ENCODE measurements at regions not wholly inside any gene's neighbourhood (a gene's known extent, or its start where the extent isn't known, plus 50 kb on each side); places are given as distances from the start of the nearest gene placed in this dataset.

DNA sequence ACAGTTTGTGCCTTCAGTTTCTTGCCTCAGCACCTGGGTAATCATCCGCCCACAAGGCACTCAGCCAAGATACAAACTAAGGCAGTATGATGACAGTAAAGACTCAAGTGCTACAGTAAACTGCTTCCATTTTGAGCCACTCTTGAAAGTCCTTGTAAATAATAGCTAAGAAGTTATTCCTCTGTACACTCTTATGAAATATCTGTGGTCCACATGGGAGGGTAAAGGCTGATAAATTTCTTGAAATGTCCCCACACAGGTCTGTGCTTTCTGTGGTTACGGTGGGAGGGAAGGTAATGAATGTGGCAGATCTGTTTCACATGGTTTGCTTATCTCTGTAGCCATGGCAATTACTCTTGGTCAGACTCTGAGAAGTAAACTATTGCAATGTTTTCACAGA, 551.0 kb upstream of the ZWINT start:
- H4K20me1 ChIP-seq (ENCODE audit: control insufficient read depth, extremely low read depth, insufficient read depth, low read length), result no peaks in the 10 kb centered on the region
- no peaks in the 10 kb centered on the region for H3K9me3 ChIP-seq (ENCODE audit: control insufficient read depth, low read depth, low read length)
- H3K27ac ChIP-seq (ENCODE audit: control insufficient read depth, insufficient read depth, low read length), result no peak overlapping the region
- H3K4me1 ChIP-seq (ENCODE audit: control insufficient read depth, extremely low read depth, insufficient read depth, low read length), result no peaks in the 10 kb centered on the region
- FAIRE-seq (no peak), DNase-seq (ENCODE audit: low read depth, low spot score) (no peak)
- H3K9ac ChIP-seq (ENCODE audit: control insufficient read depth, extremely low read depth, insufficient read depth, low read length), result no peak overlapping the region
- TF ChIP-seq EZH2 (IDR thresholded peaks at IDR 0.05; ENCODE audit: low read length) (no peak), CTCF (optimal IDR thresholded peaks at IDR 0.05 in 1 of 3, IDR thresholded peaks at IDR 0.05 in 1 of 3, conservative IDR thresholded peaks at IDR 0.05 in 1 of 3; ENCODE audit: extremely low read depth in 1 of 3, insufficient read depth in 2 of 3, low read length in 3 of 3) (no peak)
- H2AFZ ChIP-seq (ENCODE audit: control insufficient read depth, low read length), result no peak overlapping the region
- no peak overlapping the region for H3K4me2 ChIP-seq (ENCODE audit: control insufficient read depth, extremely low read depth, insufficient read depth, low read depth, low read length)
- no peaks in the 10 kb centered on the region for H3K36me3 ChIP-seq (ENCODE audit: control insufficient read depth in 2 of 2, extremely low read depth in 1 of 2, insufficient read depth in 2 of 2, low read length in 2 of 2)
- dilution Hi-C loops (cut with MboI; ENCODE audit: extremely low pct_ligation_motif_present, low sequenced_read_pairs), result no loop called here
- no peaks in the 10 kb centered on the region for H3K79me2 ChIP-seq (ENCODE audit: control insufficient read depth, insufficient read depth, low read length)
- H3K9me1 ChIP-seq (ENCODE audit: control insufficient read depth, extremely low read depth, insufficient read depth, low read length), result no peaks in the 10 kb centered on the region
- no peak overlapping the region for H3K4me3 ChIP-seq (ENCODE audit: control insufficient read depth in 2 of 3, extremely low read depth in 1 of 3, insufficient read depth in 2 of 3, low read depth in 1 of 3, low read length in 3 of 3)
- no peaks in the 10 kb centered on the region for H3K27me3 ChIP-seq (ENCODE audit: control insufficient read depth, extremely low read depth, insufficient read depth, low read length)

DNA sequence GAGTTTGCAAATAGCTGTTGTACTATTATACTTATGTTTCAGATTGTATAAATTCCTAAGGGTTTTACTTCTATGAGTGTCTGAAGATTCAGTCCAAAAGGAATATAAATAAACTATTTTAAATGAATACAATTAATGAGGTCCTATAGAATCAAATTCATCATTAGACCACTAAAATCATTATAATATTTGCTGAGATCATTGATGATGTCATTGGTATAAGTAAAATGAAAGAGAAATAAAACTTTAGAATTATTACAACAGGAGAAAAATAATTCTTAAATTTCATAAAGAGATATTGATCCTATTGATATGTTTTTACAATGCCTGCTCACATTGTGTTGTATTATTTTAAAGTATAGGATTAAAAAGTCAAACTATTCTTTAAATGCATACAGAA, 544.0 kb upstream of the ZWINT start:
- FAIRE-seq, result no peak

More for the DNA sequence above, 544.0 kb upstream of the ZWINT start:
- no peaks in the 10 kb centered on the region for H3K36me3 ChIP-seq (ENCODE audit: control insufficient read depth in 2 of 2, extremely low read depth in 1 of 2, insufficient read depth in 2 of 2, low read length in 2 of 2)
- H3K27me3 ChIP-seq (ENCODE audit: control insufficient read depth, extremely low read depth, insufficient read depth, low read length), result no peaks in the 10 kb centered on the region
- H2AFZ ChIP-seq (ENCODE audit: control insufficient read depth, low read length), result no peak overlapping the region
- no peaks in the 10 kb centered on the region for H3K4me1 ChIP-seq (ENCODE audit: control insufficient read depth, extremely low read depth, insufficient read depth, low read length)
- no peak overlapping the region for H3K4me2 ChIP-seq (ENCODE audit: control insufficient read depth, extremely low read depth, insufficient read depth, low read depth, low read length)
- no peak overlapping the region for H3K27ac ChIP-seq (ENCODE audit: control insufficient read depth, insufficient read depth, low read length)
- no peak overlapping the region for H3K9ac ChIP-seq (ENCODE audit: control insufficient read depth, extremely low read depth, insufficient read depth, low read length)
- no peaks in the 10 kb centered on the region for H3K9me1 ChIP-seq (ENCODE audit: control insufficient read depth, extremely low read depth, insufficient read depth, low read length)
- TF ChIP-seq CTCF (optimal IDR thresholded peaks at IDR 0.05 in 1 of 3, IDR thresholded peaks at IDR 0.05 in 1 of 3, conservative IDR thresholded peaks at IDR 0.05 in 1 of 3; ENCODE audit: extremely low read depth in 1 of 3, insufficient read depth in 2 of 3, low read length in 3 of 3) (no peak), EZH2 (IDR thresholded peaks at IDR 0.05; ENCODE audit: low read length) (no peak)
- dilution Hi-C loops (cut with MboI; ENCODE audit: extremely low pct_ligation_motif_present, low sequenced_read_pairs), result no loop called here
- H3K79me2 ChIP-seq (ENCODE audit: control insufficient read depth, insufficient read depth, low read length), result no peaks in the 10 kb centered on the region
- H3K9me3 ChIP-seq (ENCODE audit: control insufficient read depth, low read depth, low read length), result no peaks in the 10 kb centered on the region
- no peak overlapping the region for H3K4me3 ChIP-seq (ENCODE audit: control insufficient read depth in 2 of 3, extremely low read depth in 1 of 3, insufficient read depth in 2 of 3, low read depth in 1 of 3, low read length in 3 of 3)
- H4K20me1 ChIP-seq (ENCODE audit: control insufficient read depth, extremely low read depth, insufficient read depth, low read length), result no peaks in the 10 kb centered on the region
- DNase-seq (ENCODE audit: low read depth, low spot score), result no peak

Measured in keratinocyte (primary cell).